ENCODE measurements at regions not wholly inside any gene's neighbourhood (a gene's known extent, or its start where the extent isn't known, plus 50 kb on each side); places are given as distances from the start of the nearest gene placed in this dataset.

- TF ChIP-seq CTCF (IDR thresholded peaks at IDR 0.05): peak; percentile 94
Observed at GRCh38 chr16:6643080-6643686, 689.5 kb upstream of the RBFOX1 start.

DNA sequence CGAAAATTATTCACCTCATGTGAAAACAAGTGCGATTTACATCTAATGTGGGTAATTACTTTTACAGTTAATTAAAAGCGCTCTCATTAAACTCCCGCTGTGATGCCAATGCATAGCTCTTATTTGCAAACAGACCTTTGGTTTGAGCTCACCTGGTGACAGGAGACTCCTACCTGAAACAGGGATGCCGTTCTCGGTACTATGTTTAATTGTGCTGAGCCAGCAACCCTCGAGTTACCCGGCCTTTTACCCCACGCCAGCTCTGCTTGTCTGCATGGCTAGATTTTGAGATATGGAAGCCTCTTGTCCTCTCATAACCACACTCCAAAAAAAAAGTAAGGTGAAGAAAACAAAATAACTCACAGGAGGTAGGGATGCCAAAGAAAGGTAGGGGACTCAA, 690.4 kb upstream of the RBFOX1 start:
- no peak for TF ChIP-seq CTCF (IDR thresholded peaks at IDR 0.05)
- Mint-ChIP-seq H3K27me3 (ENCODE audit: insufficient read depth) (peaks cover 2% of the 10 kb centered on the region; the same call in 1 of the 2 replicates), H3K4me3 (no peak overlapping the region), H3K9me3 (no peaks in the 10 kb centered on the region), H3K4me1 (ENCODE audit: low read depth) (no peaks in the 10 kb centered on the region), H3K36me3 (ENCODE audit: low read depth) (no peaks in the 10 kb centered on the region), H3K27ac (no peak overlapping the region)
- DNase-seq: no peak

More at GRCh38 chr16:6643080-6643686, 689.5 kb upstream of the RBFOX1 start:
- no peaks in the 10 kb centered on the region for H3K36me3 Mint-ChIP-seq (ENCODE audit: low read depth)
- H3K27me3 Mint-ChIP-seq (ENCODE audit: insufficient read depth): peaks cover 2% of the 10 kb centered on the region; the same call in 1 of the 2 replicates
- H3K4me1 Mint-ChIP-seq (ENCODE audit: low read depth): no peaks in the 10 kb centered on the region
- no peak overlapping the region for H3K27ac Mint-ChIP-seq
- no peak overlapping the region for H3K4me3 Mint-ChIP-seq
- peak; percentile 34 for DNase-seq
- H3K9me3 Mint-ChIP-seq: no peaks in the 10 kb centered on the region

- Mint-ChIP-seq H3K27ac (no peak overlapping the region), H3K27me3 (ENCODE audit: insufficient read depth) (no peaks in the 10 kb centered on the region; the same call in 1 of the 2 replicates), H3K36me3 (ENCODE audit: low read depth) (no peaks in the 10 kb centered on the region), H3K9me3 (no peaks in the 10 kb centered on the region), H3K4me3 (no peak overlapping the region), H3K4me1 (ENCODE audit: low read depth) (no peaks in the 10 kb centered on the region)
- no peak for DNase-seq
- TF ChIP-seq CTCF (IDR thresholded peaks at IDR 0.05): no peak
Observed at GRCh38 chr16:6641091-6641490, 691.6 kb upstream of the RBFOX1 start.

DNA sequence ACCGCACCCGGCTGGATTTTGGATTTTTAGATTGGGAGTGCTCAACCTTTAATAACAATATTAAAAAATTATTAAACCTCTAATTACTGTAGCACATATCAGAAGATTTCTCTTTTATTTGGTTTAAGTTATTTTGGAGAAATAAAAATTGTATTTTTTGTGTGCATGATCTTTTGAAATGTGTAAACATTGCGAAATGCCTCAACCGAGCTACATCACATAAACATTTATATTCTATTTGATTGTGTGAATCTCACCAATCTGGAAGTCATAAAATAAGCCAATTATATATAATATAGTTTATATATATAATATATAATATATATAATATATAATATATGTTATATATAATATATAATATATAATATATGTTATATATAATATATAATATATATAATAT, 696.2 kb upstream of the RBFOX1 start:
- no peak for DNase-seq
- Mint-ChIP-seq H3K9me3 (peaks cover 7% of the 10 kb centered on the region), H3K27me3 (ENCODE audit: insufficient read depth) (no peaks in the 10 kb centered on the region), H3K4me3 (no peak overlapping the region), H3K4me1 (ENCODE audit: low read depth) (no peaks in the 10 kb centered on the region), H3K36me3 (ENCODE audit: low read depth) (no peaks in the 10 kb centered on the region), H3K27ac (no peak overlapping the region)
- TF ChIP-seq CTCF (IDR thresholded peaks at IDR 0.05): no peak

DNA sequence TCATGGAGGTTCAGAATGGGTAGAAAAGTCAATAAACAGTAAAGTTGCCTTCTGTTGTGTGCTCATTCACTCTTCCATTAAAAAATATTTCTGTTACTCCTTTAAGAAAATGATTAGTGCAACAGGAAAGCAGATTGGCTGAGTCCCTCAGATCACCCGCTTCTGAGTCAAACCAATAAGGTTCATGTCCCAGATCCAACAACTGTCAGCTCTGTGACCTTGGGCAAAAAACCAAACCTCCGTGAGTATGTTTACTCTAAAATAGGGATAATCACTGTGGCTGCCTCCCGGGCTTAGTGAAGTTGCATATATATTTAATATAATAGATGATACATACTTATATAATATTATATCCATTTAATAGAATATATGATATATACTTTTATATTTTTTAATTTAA, 698.5 kb upstream of the RBFOX1 start:
- no peak overlapping the region for H3K27ac Mint-ChIP-seq
- no peak for TF ChIP-seq CTCF (IDR thresholded peaks at IDR 0.05)
- peaks cover 7% of the 10 kb centered on the region for H3K9me3 Mint-ChIP-seq
- DNase-seq: no peak
- no peaks in the 10 kb centered on the region for H3K4me1 Mint-ChIP-seq (ENCODE audit: low read depth)
- H3K4me3 Mint-ChIP-seq: no peak overlapping the region
- no peaks in the 10 kb centered on the region for H3K36me3 Mint-ChIP-seq (ENCODE audit: low read depth)
- no peaks in the 10 kb centered on the region for H3K27me3 Mint-ChIP-seq (ENCODE audit: insufficient read depth)
